ENCODE measurements at regions not wholly inside any gene's neighbourhood (a gene's known extent, or its start where the extent isn't known, plus 50 kb on each side); places are given as distances from the start of the nearest gene placed in this dataset.

GRCh38 chr4:26261405-26261804, 59.4 kb upstream of the RBPJ start:
- H3K79me2 ChIP-seq (ENCODE audit: control insufficient read depth, insufficient read depth, low read length, unreplicated experiment): no peaks in the 10 kb centered on the region
- no peaks in the 10 kb centered on the region for H3K4me1 ChIP-seq (ENCODE audit: control insufficient read depth, insufficient read depth, low read length, unreplicated experiment)
- no peak overlapping the region for H3K4me3 ChIP-seq (ENCODE audit: low read depth, low read length)
- no peaks in the 10 kb centered on the region for H3K27me3 ChIP-seq (ENCODE audit: insufficient read depth, low read length)
- no peak overlapping the region for H2AFZ ChIP-seq (ENCODE audit: low read length, unreplicated experiment)
- no peak overlapping the region for H3K27ac ChIP-seq (ENCODE audit: low read depth, low read length)
- peaks cover 3% of the 10 kb centered on the region; the same call in 1 of the 2 replicates for H3K36me3 ChIP-seq (ENCODE audit: insufficient read depth, low read length)

GRCh38 chr4:26263165-26263564, 57.6 kb upstream of the RBPJ start:
- no peak overlapping the region for H2AFZ ChIP-seq (ENCODE audit: low read length, unreplicated experiment)

GRCh38 chr4:26264109-26264508, 56.7 kb upstream of the RBPJ start:
- Histone ChIP-seq H3K36me3 (ENCODE audit: insufficient read depth, low read length) (peaks cover 3% of the 10 kb centered on the region; the same call in 1 of the 2 replicates), H3K79me2 (ENCODE audit: control insufficient read depth, insufficient read depth, low read length, unreplicated experiment) (no peaks in the 10 kb centered on the region), H3K4me1 (ENCODE audit: control insufficient read depth, insufficient read depth, low read length, unreplicated experiment) (no peaks in the 10 kb centered on the region), H2AFZ (ENCODE audit: low read length, unreplicated experiment) (no peak overlapping the region), H3K4me3 (ENCODE audit: low read depth, low read length) (no peak overlapping the region), H3K27me3 (ENCODE audit: insufficient read depth, low read length) (no peaks in the 10 kb centered on the region), H3K27ac (ENCODE audit: low read depth, low read length) (no peak overlapping the region)

More at GRCh38 chr4:26263165-26263564, 57.6 kb upstream of the RBPJ start:
- H3K4me1 ChIP-seq (ENCODE audit: control insufficient read depth, insufficient read depth, low read length, unreplicated experiment): no peaks in the 10 kb centered on the region
- no peak overlapping the region for H3K27ac ChIP-seq (ENCODE audit: low read depth, low read length)
- H3K27me3 ChIP-seq (ENCODE audit: insufficient read depth, low read length): no peaks in the 10 kb centered on the region
- H3K36me3 ChIP-seq (ENCODE audit: insufficient read depth, low read length): peaks cover 3% of the 10 kb centered on the region; the same call in 1 of the 2 replicates
- no peak overlapping the region for H3K4me3 ChIP-seq (ENCODE audit: low read depth, low read length)
- H3K79me2 ChIP-seq (ENCODE audit: control insufficient read depth, insufficient read depth, low read length, unreplicated experiment): no peaks in the 10 kb centered on the region

- no peak overlapping the region for H2AFZ ChIP-seq (ENCODE audit: low read length, unreplicated experiment)
- H3K36me3 ChIP-seq (ENCODE audit: insufficient read depth, low read length): no peaks in the 10 kb centered on the region
- no peak overlapping the region for H3K27ac ChIP-seq (ENCODE audit: low read depth, low read length)
- no peak overlapping the region for H3K4me3 ChIP-seq (ENCODE audit: low read depth, low read length)
- no peaks in the 10 kb centered on the region for H3K4me1 ChIP-seq (ENCODE audit: control insufficient read depth, insufficient read depth, low read length, unreplicated experiment)
- no peaks in the 10 kb centered on the region for H3K27me3 ChIP-seq (ENCODE audit: insufficient read depth, low read length)
- no peaks in the 10 kb centered on the region for H3K79me2 ChIP-seq (ENCODE audit: control insufficient read depth, insufficient read depth, low read length, unreplicated experiment)
Observed at GRCh38 chr4:26267087-26267486, 53.7 kb upstream of the RBPJ start.

- no peak overlapping the region for H3K4me3 ChIP-seq (ENCODE audit: low read depth, low read length)
- no peaks in the 10 kb centered on the region for H3K79me2 ChIP-seq (ENCODE audit: control insufficient read depth, insufficient read depth, low read length, unreplicated experiment)
- H3K27ac ChIP-seq (ENCODE audit: low read depth, low read length): no peak overlapping the region
- no peak overlapping the region for H2AFZ ChIP-seq (ENCODE audit: low read length, unreplicated experiment)
- no peaks in the 10 kb centered on the region for H3K36me3 ChIP-seq (ENCODE audit: insufficient read depth, low read length)
- no peaks in the 10 kb centered on the region for H3K27me3 ChIP-seq (ENCODE audit: insufficient read depth, low read length)
- H3K4me1 ChIP-seq (ENCODE audit: control insufficient read depth, insufficient read depth, low read length, unreplicated experiment): no peaks in the 10 kb centered on the region
Observed at GRCh38 chr4:26268246-26268645, 52.6 kb upstream of the RBPJ start.

GRCh38 chr4:26269038-26269437, 51.8 kb upstream of the RBPJ start:
- Histone ChIP-seq H3K36me3 (ENCODE audit: insufficient read depth, low read length) (no peaks in the 10 kb centered on the region), H3K4me3 (ENCODE audit: low read depth, low read length) (no peak overlapping the region), H2AFZ (ENCODE audit: low read length, unreplicated experiment) (no peak overlapping the region), H3K79me2 (ENCODE audit: control insufficient read depth, insufficient read depth, low read length, unreplicated experiment) (no peaks in the 10 kb centered on the region), H3K27me3 (ENCODE audit: insufficient read depth, low read length) (no peaks in the 10 kb centered on the region), H3K4me1 (ENCODE audit: control insufficient read depth, insufficient read depth, low read length, unreplicated experiment) (no peaks in the 10 kb centered on the region), H3K27ac (ENCODE audit: low read depth, low read length) (no peak overlapping the region)

Measured in ACC112 (cell line).